Fibroblast of lung (primary cell): ENCODE measurements at regions not wholly inside any gene's neighbourhood (a gene's known extent, or its start where the extent isn't known, plus 50 kb on each side); places are given as distances from the start of the nearest gene placed in this dataset.

Experiments
- DNase-seq, 2 donors: peaks; one replicate each; pipeline versions ENCODE4 v3.0.0 to v3.0.0-alpha.2; 2010; ENCODE audit warnings: low read depth in 2 of 2
- H2AFZ ChIP-seq: 2 replicates; pipeline ENCODE4 v1.5.1; 2012; ENCODE audit warnings: low read length, control low read depth, inconsistent platforms
- H3K27ac ChIP-seq: 2 replicates; pipeline ENCODE4 v1.5.1; 2011; ENCODE audit warnings: low read length, control low read depth; ENCODE audit not compliant: insufficient read depth
- H3K27me3 ChIP-seq: 2 replicates; pipeline ENCODE4 v1.5.1; 2011; ENCODE audit warnings: mild to moderate bottlenecking, low read length; ENCODE audit not compliant: control insufficient read depth, insufficient read depth
- H3K36me3 ChIP-seq: 2 replicates; pipeline ENCODE4 v1.5.1; 2011; ENCODE audit warnings: low read length; ENCODE audit not compliant: control insufficient read depth, insufficient read depth
- H3K4me1 ChIP-seq: 2 replicates; pipeline ENCODE4 v1.5.1; 2011; ENCODE audit warnings: low read length; ENCODE audit not compliant: control insufficient read depth, insufficient read depth; ENCODE audit errors: extremely low read depth
- H3K4me2 ChIP-seq: 2 replicates; pipeline ENCODE4 v1.5.1; 2011; ENCODE audit warnings: low read length, control low read depth; ENCODE audit not compliant: insufficient read depth; ENCODE audit errors: extremely low read depth
- H3K4me3 ChIP-seq, 4 experiments: fragments of 200-600 bp in 1 of 4; sonication (generic) in 1 of 4; replicated peaks in 1 of 4; 2 replicates each; pipeline ENCODE4 v1.5.1; 2011 to 2016; ENCODE audit warnings: low read length in 4 of 4, low read depth in 3 of 4, mild to moderate bottlenecking in 3 of 4, control low read depth in 2 of 4, inconsistent platforms in 1 of 4, mixed read lengths in 1 of 4; ENCODE audit not compliant: insufficient read depth in 1 of 4; ENCODE audit errors: control extremely low read depth in 1 of 4
- H3K79me2 ChIP-seq: 2 replicates; pipeline ENCODE4 v1.5.1; 2012; ENCODE audit warnings: mild to moderate bottlenecking, low read length, inconsistent platforms; ENCODE audit not compliant: control insufficient read depth, insufficient read depth
- H3K9ac ChIP-seq: 2 replicates; pipeline ENCODE4 v1.5.1; 2011; ENCODE audit warnings: mild to moderate bottlenecking, low read length, control low read depth; ENCODE audit not compliant: insufficient read depth
- H3K9me3 ChIP-seq: 2 replicates; pipeline ENCODE4 v1.5.1; 2012; ENCODE audit warnings: low read depth, low read length; ENCODE audit not compliant: control insufficient read depth, insufficient read depth
- H4K20me1 ChIP-seq: 2 replicates; pipeline ENCODE4 v1.5.1; 2011; ENCODE audit warnings: low read length; ENCODE audit not compliant: control insufficient read depth, insufficient read depth; ENCODE audit errors: extremely low read depth
- CTCF ChIP-seq, 2 donors: IDR thresholded peaks in 1 of 2; conservative IDR thresholded peaks in 1 of 2; 1 replicate in 1 of 2; 2 replicates in 1 of 2; pipeline ENCODE4 v1.5.1; 2011 to 2012; ENCODE audit warnings: low read length in 2 of 2, control low read depth in 1 of 2, inconsistent platforms in 1 of 2, low read depth in 1 of 2, mild to moderate bottlenecking in 1 of 2
- EZH2 ChIP-seq: IDR thresholded peaks from 2 replicates; pipeline ENCODE4 v1.5.1; 2012; ENCODE audit warnings: low read length, control low read depth, mild to moderate bottlenecking; ENCODE audit errors: missing control alignments

- DNase-seq = no peak
- H3K79me2 ChIP-seq = no peaks in the 10 kb centered on the region
- no peak overlapping the region for H3K27ac ChIP-seq
- H4K20me1 ChIP-seq = no peaks in the 10 kb centered on the region
- H3K36me3 ChIP-seq = no peaks in the 10 kb centered on the region
- H3K27me3 ChIP-seq = no peaks in the 10 kb centered on the region
- H3K4me3 ChIP-seq = no peak overlapping the region
- no peak overlapping the region for H3K4me2 ChIP-seq
- H3K9ac ChIP-seq = no peak overlapping the region
- no peak overlapping the region for H2AFZ ChIP-seq
- peaks cover 10% of the 10 kb centered on the region for H3K4me1 ChIP-seq
- no peaks in the 10 kb centered on the region for H3K9me3 ChIP-seq
- TF ChIP-seq CTCF (conservative IDR thresholded peaks at IDR 0.05 in 1 of 2, IDR thresholded peaks at IDR 0.05 in 1 of 2; ENCODE audit: low read depth in 1 of 2, low read length in 2 of 2) (no peak), EZH2 (no peak)
Measured at GRCh38 chr5:74544811-74545210, 95.7 kb downstream of the ENC1 start.

- DNase-seq = peak; percentile 70 to 97
- no peak for TF ChIP-seq CTCF (conservative IDR thresholded peaks at IDR 0.05 in 1 of 2, IDR thresholded peaks at IDR 0.05 in 1 of 2; ENCODE audit: low read depth in 1 of 2, low read length in 2 of 2)
- TF ChIP-seq EZH2 = no peak
- no peaks in the 10 kb centered on the region for H3K27me3 ChIP-seq
- no peaks in the 10 kb centered on the region for H3K79me2 ChIP-seq
- peak overlapping the region; percentile 45 for H2AFZ ChIP-seq
- peaks cover 10% of the 10 kb centered on the region for H3K4me1 ChIP-seq
- peak overlapping the region; percentile 82 for H3K27ac ChIP-seq
- H3K9me3 ChIP-seq = no peaks in the 10 kb centered on the region
- peak overlapping the region; percentile 84 for H3K4me2 ChIP-seq
- peak overlapping the region in 3 of 4 experiments; percentile 8 to 18 (median 8) for H3K4me3 ChIP-seq
- no peaks in the 10 kb centered on the region for H3K36me3 ChIP-seq
- H3K9ac ChIP-seq = no peak overlapping the region
- H4K20me1 ChIP-seq = no peaks in the 10 kb centered on the region
Measured at GRCh38 chr5:74543162-74543995, 97.1 kb downstream of the ENC1 start.

- Histone ChIP-seq H3K9ac (no peak overlapping the region), H3K9me3 (no peaks in the 10 kb centered on the region), H3K79me2 (no peaks in the 10 kb centered on the region), H3K4me1 (peaks cover 10% of the 10 kb centered on the region), H4K20me1 (no peaks in the 10 kb centered on the region), H2AFZ (no peak overlapping the region), H3K4me2 (no peak overlapping the region), H3K36me3 (no peaks in the 10 kb centered on the region), H3K4me3 (no peak overlapping the region), H3K27ac (peak overlapping the region; percentile 82), H3K27me3 (no peaks in the 10 kb centered on the region)
- no peak for TF ChIP-seq CTCF (conservative IDR thresholded peaks at IDR 0.05 in 1 of 2, IDR thresholded peaks at IDR 0.05 in 1 of 2; ENCODE audit: low read depth in 1 of 2, low read length in 2 of 2)
- no peak for TF ChIP-seq EZH2
- DNase-seq = peak in 1 of 2 donors; percentile 82
Measured at GRCh38 chr5:74542482-74542881, 98.0 kb downstream of the ENC1 start.
